GM12872 (cell line): ENCODE measurements at regions not wholly inside any gene's neighbourhood (a gene's known extent, or its start where the extent isn't known, plus 50 kb on each side); places are given as distances from the start of the nearest gene placed in this dataset.

Source experiments
- TF ChIP-seq, protein P1 (sequence below): IDR thresholded peaks from 3 replicates; pipeline ENCODE4 v1.5.1; 2011; ENCODE audit warnings: low read depth, mild to moderate bottlenecking, low read length, moderate library complexity; ENCODE audit not compliant: insufficient read depth

DNA sequence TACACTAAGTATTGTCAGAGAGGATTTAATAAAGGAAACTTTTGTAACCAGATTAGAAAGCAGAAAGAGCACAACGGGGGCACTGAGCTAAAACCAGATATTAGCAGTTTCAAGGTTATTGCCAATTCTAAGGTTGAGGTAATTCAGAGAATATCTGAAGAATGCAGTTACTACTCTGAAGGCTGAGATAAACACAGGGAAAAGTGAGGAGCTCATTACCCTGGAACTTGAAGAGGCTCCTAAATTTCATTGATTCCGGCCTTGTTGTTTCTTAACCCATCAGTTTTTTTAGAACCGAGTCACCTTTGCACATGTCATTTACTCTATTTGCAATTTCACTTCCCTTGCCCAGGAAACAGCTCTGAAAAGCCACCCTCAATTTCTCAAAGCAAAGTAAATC is 72.4 kb upstream of the BTBD3 start:
- TF ChIP-seq, protein P1, sequence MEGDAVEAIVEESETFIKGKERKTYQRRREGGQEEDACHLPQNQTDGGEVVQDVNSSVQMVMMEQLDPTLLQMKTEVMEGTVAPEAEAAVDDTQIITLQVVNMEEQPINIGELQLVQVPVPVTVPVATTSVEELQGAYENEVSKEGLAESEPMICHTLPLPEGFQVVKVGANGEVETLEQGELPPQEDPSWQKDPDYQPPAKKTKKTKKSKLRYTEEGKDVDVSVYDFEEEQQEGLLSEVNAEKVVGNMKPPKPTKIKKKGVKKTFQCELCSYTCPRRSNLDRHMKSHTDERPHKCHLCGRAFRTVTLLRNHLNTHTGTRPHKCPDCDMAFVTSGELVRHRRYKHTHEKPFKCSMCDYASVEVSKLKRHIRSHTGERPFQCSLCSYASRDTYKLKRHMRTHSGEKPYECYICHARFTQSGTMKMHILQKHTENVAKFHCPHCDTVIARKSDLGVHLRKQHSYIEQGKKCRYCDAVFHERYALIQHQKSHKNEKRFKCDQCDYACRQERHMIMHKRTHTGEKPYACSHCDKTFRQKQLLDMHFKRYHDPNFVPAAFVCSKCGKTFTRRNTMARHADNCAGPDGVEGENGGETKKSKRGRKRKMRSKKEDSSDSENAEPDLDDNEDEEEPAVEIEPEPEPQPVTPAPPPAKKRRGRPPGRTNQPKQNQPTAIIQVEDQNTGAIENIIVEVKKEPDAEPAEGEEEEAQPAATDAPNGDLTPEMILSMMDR: no peak

- TF ChIP-seq, protein P1: no peak
Observed at GRCh38 chr20:11846131-11846530, 71.6 kb upstream of the BTBD3 start.

DNA sequence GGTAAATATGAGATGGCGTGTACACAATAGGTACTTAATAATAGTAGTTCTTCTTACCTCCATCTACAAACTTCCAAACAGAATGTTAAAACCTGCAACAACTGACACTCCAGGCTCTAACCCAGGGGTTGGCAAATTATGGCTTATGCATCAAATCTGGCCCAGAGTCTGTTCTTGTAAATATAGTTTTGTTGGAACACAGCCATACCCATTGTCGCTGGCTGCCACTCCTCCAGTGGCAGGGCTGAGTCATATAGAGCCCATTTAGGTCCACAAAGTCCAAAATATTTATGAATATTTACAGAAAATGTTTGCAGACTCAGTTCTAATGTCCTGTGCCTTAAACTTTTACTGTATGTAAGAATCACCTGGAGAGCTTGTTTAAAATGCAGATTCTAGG is 69.9 kb upstream of the BTBD3 start:
- TF ChIP-seq, protein P1: no peak

- TF ChIP-seq, protein P1: no peak
Observed at GRCh38 chr20:11849270-11849915, 68.3 kb upstream of the BTBD3 start.

DNA sequence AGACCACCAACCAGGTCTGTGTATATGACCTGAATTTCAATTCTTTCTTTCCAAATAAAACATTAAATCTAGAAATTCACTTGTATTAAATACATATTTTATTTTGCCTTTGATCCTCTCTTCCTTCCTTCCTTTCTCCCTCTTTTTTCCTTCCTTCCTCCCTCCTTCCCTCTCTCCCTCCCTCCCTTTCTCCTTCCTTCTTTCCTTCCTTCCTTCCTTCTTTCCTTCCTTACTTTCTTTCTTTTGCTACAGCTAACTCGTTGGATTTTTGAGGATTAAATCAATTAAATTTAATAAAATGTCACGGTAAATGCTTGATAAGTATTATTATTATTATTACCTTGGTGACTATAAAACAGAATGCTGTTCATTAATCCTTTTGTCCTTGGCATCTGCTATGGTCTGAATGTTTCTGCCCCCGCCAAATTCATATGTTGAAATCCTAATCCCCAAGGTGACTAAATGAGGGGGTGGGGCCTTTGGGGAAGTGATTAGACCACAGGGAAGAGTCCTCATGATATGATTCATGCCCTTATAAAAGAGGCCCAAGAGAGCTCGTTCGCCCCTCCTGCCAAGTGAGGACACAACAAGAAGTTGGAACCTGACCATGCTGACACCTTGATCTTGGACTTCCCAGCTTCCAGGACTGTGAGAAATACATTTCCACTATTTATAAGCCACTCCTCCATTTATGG is 67.6 kb upstream of the BTBD3 start:
- TF ChIP-seq, protein P1: no peak

- TF ChIP-seq, protein P1: no peak
Observed at GRCh38 chr20:11850901-11851300, 66.8 kb upstream of the BTBD3 start.

DNA sequence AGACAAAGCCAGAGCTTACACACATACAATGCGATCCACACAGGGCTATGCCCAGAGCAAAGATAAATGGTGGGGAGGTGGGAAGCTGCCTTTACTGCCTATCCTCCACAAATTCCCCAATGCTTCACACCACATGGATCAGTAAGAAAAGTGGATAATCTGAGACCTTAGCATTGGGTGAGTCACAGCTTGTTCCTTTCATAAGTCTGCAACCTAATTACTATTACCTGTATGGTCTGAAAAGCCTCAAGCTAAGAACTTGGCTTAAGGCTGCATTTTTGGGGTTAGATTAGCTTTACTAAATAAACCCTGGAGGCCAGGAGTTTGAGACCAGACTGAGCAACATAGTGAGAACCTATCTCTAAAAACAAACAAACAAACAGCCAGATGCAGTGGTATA is 66.0 kb upstream of the BTBD3 start:
- TF ChIP-seq, protein P1: no peak
